ENCODE measurements at regions not wholly inside any gene's neighbourhood (a gene's known extent, or its start where the extent isn't known, plus 50 kb on each side); places are given as distances from the start of the nearest gene placed in this dataset.

DNA sequence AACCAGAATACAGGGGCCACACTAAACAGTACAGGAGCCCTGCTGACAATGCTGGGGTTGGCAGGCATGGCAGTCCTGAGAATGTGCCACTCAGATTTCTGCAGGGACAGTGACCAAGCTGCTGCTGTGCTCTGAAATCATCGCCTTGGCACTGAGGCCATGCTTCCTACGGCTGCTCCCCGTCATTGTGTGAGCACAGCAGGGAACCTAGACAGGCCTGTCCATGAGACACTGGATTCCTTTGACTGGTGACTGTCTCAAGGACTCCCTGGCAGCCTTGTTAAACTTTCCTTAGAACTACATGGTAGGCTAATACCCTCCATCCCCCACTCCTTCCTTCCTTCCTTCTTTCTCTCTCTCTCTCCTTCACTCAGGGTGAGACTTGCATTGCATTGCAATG lies 111.4 kb downstream of the LUZP4 start:
- TF ChIP-seq, protein P1, sequence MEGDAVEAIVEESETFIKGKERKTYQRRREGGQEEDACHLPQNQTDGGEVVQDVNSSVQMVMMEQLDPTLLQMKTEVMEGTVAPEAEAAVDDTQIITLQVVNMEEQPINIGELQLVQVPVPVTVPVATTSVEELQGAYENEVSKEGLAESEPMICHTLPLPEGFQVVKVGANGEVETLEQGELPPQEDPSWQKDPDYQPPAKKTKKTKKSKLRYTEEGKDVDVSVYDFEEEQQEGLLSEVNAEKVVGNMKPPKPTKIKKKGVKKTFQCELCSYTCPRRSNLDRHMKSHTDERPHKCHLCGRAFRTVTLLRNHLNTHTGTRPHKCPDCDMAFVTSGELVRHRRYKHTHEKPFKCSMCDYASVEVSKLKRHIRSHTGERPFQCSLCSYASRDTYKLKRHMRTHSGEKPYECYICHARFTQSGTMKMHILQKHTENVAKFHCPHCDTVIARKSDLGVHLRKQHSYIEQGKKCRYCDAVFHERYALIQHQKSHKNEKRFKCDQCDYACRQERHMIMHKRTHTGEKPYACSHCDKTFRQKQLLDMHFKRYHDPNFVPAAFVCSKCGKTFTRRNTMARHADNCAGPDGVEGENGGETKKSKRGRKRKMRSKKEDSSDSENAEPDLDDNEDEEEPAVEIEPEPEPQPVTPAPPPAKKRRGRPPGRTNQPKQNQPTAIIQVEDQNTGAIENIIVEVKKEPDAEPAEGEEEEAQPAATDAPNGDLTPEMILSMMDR (IDR thresholded peaks at IDR 0.05; ENCODE audit: insufficient read depth, missing control alignments), result no peak
- DNase-seq (ENCODE audit: insufficient read length, low spot score) (no peak), FAIRE-seq (no peak)

DNA sequence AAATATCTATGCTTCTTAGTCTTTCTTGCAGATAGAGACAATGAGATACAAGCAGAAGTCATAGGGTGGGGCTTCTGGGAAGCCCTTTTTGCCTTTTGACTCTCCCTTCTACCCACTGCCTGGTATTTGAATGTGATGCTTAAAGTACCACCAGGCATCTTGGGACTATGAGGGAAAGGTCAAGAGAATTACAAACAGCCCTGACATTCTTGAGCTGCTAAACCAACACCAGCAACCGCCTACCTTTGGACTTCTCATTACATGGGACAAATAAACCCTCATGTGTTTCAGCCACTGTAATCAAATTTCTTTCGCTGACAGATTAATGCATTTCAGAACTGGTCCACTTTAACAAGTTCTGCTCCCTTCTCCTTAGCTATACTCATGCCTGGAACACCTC lies 112.8 kb downstream of the LUZP4 start:
- DNase-seq (ENCODE audit: insufficient read length, low spot score) (no peak), FAIRE-seq (no peak)
- TF ChIP-seq, protein P1 (IDR thresholded peaks at IDR 0.05; ENCODE audit: insufficient read depth, missing control alignments), result no peak

DNA sequence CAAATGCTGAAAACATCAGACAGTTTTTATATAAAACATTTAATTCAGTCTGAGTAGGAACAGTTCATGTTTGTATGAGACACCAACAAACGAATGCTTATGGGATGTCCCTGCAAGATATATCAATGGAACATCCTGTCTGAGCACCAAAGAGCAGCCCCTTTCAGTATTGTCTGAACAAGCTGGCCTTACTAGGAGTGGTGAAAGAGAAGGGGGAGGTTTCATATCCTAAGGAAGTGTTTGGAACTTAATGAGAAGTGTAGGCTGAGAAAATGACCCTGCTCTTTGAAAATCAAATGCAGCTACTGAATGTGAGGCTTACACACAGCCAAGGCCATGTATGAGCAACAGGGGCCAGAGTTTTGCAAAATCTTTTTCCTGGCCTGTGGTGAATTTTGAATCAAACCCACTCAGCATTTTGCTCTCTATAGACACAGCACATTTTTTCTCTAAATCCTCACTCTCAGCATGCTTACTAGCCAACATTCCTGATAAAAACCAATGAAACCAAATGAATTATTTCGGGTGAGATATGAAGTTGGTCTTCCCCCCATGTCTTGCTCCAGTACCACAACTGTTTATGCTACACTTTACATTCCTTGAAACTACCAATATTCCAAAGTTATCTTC lies 119.4 kb downstream of the LUZP4 start:
- FAIRE-seq, result no peak
- no peak for DNase-seq (ENCODE audit: insufficient read length, low spot score)
- TF ChIP-seq, protein P1 (IDR thresholded peaks at IDR 0.05; ENCODE audit: insufficient read depth, missing control alignments), result no peak

DNA sequence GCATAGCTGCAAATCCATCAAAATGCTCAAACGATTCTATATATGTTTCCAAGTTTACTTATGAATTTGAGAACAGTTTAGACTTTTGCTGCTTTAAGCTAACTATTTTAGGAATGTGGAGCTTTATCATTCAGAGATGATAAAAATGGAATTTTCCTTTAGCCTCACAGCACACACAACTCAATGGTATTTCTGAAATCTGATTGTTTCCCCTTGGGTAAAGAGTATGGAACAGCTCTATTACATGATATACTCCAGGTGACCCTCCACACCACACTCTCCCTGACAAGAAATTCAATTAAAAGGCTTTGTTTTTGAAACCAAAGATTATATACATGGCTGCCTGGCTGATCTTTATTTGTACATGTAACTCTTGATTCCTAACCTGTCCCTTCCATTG lies 120.0 kb downstream of the LUZP4 start:
- FAIRE-seq, result no peak
- DNase-seq (ENCODE audit: insufficient read length, low spot score), result no peak
- TF ChIP-seq, protein P1 (IDR thresholded peaks at IDR 0.05; ENCODE audit: insufficient read depth, missing control alignments), result no peak

DNA sequence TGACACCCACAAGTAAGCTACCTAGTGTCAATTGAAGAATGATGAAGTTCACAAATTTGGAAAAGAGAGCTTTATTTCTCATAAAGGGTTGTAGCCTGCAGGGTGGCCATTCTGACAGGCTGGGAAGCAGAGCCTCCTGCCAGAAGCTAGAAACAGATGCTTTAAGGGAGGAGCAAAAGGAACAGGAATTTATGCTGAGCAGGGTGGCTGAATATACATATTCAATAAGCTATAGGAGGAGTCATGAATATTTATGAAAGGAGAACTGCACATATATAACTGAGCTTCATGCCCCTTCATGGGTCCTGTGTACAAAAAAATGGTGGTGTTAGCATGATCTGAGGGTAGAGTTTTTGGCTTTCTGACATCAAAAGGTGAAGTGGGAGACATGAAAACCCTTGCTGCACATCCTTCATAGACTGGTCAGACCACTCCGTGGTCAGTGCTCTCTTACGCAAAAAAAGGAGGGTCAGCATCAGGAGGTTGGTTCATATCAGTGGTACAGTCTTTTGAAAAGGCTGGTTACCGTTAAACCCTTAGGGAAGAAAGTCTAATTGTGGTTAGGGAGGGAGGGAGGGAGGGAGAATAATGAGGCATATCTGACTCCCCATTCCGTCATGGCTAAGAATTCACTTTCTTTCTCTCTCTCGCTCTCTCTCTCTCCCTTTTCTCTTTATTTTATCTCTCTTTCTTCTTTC lies 121.4 kb downstream of the LUZP4 start:
- TF ChIP-seq, protein P1 (IDR thresholded peaks at IDR 0.05; ENCODE audit: insufficient read depth, missing control alignments), result no peak
- FAIRE-seq, result no peak
- no peak for DNase-seq (ENCODE audit: insufficient read length, low spot score)

DNA sequence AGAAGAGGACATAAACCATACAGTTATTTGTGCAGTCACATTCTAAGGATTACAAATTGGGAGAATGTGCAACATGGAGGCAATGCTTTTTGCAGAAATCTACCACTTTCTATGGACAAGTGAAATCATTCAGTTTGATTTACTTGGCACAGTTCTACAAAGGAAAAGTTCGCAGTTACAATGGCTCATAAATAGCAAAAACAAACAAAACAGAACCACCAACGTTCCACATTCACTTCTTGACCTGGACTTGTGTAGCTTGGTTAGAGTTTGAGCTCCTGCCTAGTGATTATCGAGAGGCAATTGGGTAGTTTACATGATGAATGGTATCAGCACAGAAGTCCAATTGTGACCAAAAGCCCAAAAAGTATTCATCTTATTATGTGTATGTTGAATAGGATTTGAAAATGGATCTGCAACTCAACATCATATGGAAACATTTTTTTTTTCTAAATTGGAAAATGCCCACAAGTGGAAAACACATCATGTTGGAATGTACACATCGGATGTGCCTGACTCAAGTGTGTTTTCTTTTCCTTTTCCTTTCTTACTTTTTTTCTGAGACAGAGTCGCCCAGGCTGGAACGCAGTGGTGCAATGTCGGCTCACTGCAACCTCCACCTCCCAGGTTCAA lies 123.8 kb downstream of the LUZP4 start:
- no peak for FAIRE-seq
- DNase-seq (ENCODE audit: insufficient read length, low spot score), result no peak
- TF ChIP-seq, protein P1 (IDR thresholded peaks at IDR 0.05; ENCODE audit: insufficient read depth, missing control alignments), result no peak

DNA sequence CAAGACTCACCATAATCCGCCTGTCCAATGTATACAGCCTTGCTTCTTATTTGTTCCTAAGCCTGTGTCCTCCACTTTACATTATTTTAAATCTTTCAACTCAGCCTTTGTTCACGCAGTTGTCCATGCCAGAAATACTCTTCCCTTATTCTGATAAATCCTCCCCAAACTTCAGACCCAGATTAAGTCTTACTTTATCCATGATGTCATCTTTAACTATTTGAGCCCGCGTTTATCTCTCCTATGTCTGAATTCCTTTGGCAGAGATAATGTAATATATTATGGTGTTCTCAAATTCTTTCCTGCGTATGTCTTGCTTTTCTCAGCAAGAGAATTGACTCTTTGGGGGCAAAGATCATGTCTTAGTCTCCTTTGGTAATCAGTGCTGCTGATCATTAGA lies 129.6 kb downstream of the LUZP4 start:
- TF ChIP-seq, protein P1 (IDR thresholded peaks at IDR 0.05; ENCODE audit: insufficient read depth, missing control alignments), result no peak
- no peak for DNase-seq (ENCODE audit: insufficient read length, low spot score)
- no peak for FAIRE-seq

All from D721Med (cell line).